Nephron progenitor cell (in vitro differentiated cells): ENCODE measurements at regions not wholly inside any gene's neighbourhood (a gene's known extent, or its start where the extent isn't known, plus 50 kb on each side); places are given as distances from the start of the nearest gene placed in this dataset.

Source experiments
- DNase-seq: peaks from one replicate; pipeline ENCODE4 v3.0.0; 2021
- H3K27ac Mint-ChIP-seq: 2 replicates; pipeline ENCODE4 v1.8.0; 2021; ENCODE audit warnings: mild to moderate bottlenecking, moderate library complexity, mixed read lengths
- H3K27me3 Mint-ChIP-seq: 2 replicates; pipeline ENCODE4 v1.8.0; 2021; ENCODE audit warnings: mild to moderate bottlenecking, low read depth, mixed read lengths; ENCODE audit not compliant: poor library complexity
- H3K36me3 Mint-ChIP-seq: 2 replicates; pipeline ENCODE4 v1.8.0; 2021; ENCODE audit warnings: low read depth, mixed read lengths
- H3K4me1 Mint-ChIP-seq: 2 replicates; pipeline ENCODE4 v1.8.0; 2021; ENCODE audit warnings: mixed read lengths
- H3K4me3 Mint-ChIP-seq: 2 replicates; pipeline ENCODE4 v1.8.0; 2021; ENCODE audit warnings: mild to moderate bottlenecking, moderate library complexity, mixed read lengths
- H3K9me3 Mint-ChIP-seq: 2 replicates; pipeline ENCODE4 v1.8.0; 2021; ENCODE audit warnings: mild to moderate bottlenecking, moderate library complexity, mixed read lengths
- TF ChIP-seq, protein P1 (sequence below): fragments of 200-600 bp; sonication (generic); IDR thresholded peaks from 2 replicates; pipeline ENCODE4 v1.5.0; 2021; ENCODE audit warnings: antibody characterized with exemption

DNA sequence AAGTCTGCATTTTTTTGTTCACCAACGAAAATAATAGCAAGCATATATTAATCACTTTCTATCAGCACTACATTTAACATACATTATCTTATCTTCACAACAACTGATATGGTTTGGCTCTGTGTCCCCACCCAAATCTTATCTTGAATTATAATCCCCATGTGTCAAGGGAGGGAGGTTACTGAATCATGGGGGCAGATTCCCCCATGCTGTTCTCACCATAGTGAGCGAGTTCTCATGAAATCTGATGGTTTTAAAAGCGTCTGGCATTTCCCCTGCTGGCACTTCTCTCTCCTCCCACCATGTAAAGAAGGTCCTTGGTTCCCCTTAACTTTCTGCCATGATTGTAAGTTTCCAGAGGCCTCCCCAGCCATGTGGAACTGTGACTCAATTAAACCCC, 235.7 kb upstream of the RXFP2 start:
- no peak overlapping the region for H3K27ac Mint-ChIP-seq
- peaks cover 9% of the 10 kb centered on the region for H3K36me3 Mint-ChIP-seq
- H3K4me1 Mint-ChIP-seq: no peaks in the 10 kb centered on the region
- no peak for DNase-seq
- no peak overlapping the region for H3K4me3 Mint-ChIP-seq
- H3K9me3 Mint-ChIP-seq: peaks cover 29% of the 10 kb centered on the region
- peaks cover 7% of the 10 kb centered on the region for H3K27me3 Mint-ChIP-seq
- TF ChIP-seq, protein P1, sequence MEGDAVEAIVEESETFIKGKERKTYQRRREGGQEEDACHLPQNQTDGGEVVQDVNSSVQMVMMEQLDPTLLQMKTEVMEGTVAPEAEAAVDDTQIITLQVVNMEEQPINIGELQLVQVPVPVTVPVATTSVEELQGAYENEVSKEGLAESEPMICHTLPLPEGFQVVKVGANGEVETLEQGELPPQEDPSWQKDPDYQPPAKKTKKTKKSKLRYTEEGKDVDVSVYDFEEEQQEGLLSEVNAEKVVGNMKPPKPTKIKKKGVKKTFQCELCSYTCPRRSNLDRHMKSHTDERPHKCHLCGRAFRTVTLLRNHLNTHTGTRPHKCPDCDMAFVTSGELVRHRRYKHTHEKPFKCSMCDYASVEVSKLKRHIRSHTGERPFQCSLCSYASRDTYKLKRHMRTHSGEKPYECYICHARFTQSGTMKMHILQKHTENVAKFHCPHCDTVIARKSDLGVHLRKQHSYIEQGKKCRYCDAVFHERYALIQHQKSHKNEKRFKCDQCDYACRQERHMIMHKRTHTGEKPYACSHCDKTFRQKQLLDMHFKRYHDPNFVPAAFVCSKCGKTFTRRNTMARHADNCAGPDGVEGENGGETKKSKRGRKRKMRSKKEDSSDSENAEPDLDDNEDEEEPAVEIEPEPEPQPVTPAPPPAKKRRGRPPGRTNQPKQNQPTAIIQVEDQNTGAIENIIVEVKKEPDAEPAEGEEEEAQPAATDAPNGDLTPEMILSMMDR: no peak

DNA sequence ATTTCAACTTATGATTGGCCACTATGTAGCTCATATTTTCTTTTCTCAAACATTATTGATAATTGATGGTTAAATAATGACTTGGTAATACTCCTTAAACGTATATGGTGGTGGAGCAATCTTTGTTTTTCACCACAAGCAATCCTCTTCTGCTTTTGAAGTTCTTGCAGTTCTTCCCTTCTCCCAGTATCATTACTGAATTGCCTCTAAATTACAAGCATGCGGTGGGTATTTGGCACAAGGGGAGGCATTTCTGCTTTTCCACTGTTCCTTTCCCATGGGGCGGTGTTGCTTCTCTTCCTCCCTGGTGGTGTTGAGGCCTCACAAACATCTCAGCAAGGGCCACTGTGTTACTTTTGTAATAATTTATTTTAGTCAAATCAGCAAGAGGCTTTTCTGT, 234.4 kb upstream of the RXFP2 start:
- Mint-ChIP-seq H3K4me3 (no peak overlapping the region), H3K27me3 (peaks cover 4% of the 10 kb centered on the region), H3K9me3 (peaks cover 16% of the 10 kb centered on the region), H3K27ac (no peak overlapping the region), H3K4me1 (no peaks in the 10 kb centered on the region), H3K36me3 (no peaks in the 10 kb centered on the region)
- TF ChIP-seq, protein P1: no peak
- no peak for DNase-seq

DNA sequence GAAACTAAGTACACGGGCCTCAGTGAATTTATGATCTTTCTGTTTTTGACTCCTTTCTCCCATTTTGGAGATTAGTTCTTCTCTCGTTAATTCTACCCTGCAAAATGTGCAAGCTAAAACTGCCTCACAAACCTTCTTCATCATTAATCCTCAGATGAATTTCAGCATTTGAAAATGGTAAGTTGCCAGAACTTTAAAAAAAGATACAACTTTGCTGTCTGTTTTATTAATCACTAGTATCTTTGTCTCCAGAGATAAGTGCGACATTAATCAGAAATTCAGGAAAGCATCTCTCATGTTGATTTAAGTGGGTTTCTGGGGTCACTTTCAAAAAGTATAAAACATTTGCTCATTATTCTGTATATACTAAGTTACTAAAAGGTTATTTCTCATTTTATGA, 227.0 kb upstream of the RXFP2 start:
- peaks cover 17% of the 10 kb centered on the region for H3K4me1 Mint-ChIP-seq
- peaks cover 8% of the 10 kb centered on the region for H3K27me3 Mint-ChIP-seq
- no peaks in the 10 kb centered on the region for H3K9me3 Mint-ChIP-seq
- no peak overlapping the region for H3K4me3 Mint-ChIP-seq
- DNase-seq: no peak
- no peaks in the 10 kb centered on the region for H3K36me3 Mint-ChIP-seq
- no peak overlapping the region for H3K27ac Mint-ChIP-seq
- TF ChIP-seq, protein P1: no peak

DNA sequence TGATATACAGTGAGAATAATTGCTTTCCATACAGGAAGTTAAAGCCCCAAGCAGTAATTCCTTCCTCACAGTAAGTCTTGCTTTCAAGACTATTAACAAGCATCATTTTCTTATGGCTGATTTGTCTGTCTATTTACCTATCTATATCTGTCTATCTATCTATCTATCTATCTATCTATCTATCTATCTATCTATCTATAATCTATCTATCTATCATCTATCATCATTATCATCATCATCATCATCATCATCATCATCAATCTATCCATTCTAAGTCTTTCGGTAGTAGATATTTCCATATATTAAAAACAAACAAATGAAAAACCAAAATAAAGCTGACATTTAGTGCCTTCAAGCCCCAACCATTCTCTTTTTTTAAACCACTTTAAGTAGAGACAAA, 224.4 kb upstream of the RXFP2 start:
- no peak overlapping the region for H3K4me3 Mint-ChIP-seq
- TF ChIP-seq, protein P1: no peak
- peaks cover 36% of the 10 kb centered on the region for H3K4me1 Mint-ChIP-seq
- H3K27ac Mint-ChIP-seq: no peak overlapping the region
- no peaks in the 10 kb centered on the region for H3K9me3 Mint-ChIP-seq
- H3K36me3 Mint-ChIP-seq: no peaks in the 10 kb centered on the region
- peaks cover 8% of the 10 kb centered on the region for H3K27me3 Mint-ChIP-seq
- DNase-seq: no peak

DNA sequence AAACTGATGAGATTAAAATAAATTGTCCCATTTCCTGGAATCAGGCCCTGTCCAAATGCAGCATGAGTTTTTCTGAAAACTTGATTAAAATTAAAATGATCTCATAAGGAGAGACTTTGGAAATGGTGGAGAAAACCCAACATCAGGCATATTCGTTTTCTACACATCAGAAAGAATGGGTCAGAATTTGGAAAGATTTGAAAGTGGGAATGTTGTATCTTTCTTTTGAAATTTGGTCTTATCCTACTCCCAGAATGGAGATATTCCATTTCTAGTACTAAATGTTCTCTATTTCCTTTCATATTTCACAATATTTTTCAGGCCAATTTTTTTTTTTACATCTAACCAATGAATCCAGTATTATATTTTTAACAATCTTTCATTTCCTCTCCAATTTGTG, 223.9 kb upstream of the RXFP2 start:
- H3K4me1 Mint-ChIP-seq: peaks cover 41% of the 10 kb centered on the region
- DNase-seq: no peak
- peaks cover 8% of the 10 kb centered on the region for H3K27me3 Mint-ChIP-seq
- no peak overlapping the region for H3K27ac Mint-ChIP-seq
- H3K4me3 Mint-ChIP-seq: no peak overlapping the region
- H3K36me3 Mint-ChIP-seq: no peaks in the 10 kb centered on the region
- no peaks in the 10 kb centered on the region for H3K9me3 Mint-ChIP-seq
- TF ChIP-seq, protein P1: no peak

DNA sequence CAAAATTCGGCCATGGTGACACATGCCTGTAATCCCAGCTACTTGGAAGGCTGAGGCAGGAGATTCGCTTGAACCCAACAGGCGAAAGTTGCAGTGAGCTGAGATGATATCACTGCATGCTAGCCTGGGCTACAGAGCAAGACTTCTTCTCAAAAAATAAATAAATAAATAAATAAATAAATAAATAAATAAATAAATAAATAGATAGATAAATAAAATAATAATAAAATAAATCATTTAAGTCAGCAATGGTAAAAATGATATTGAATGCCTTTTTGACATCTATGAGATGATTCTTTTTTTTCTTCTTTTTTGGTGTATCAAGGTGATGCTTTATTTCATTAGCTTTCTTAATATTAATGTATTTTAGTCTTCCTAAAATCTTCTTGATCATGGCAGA, 221.7 kb upstream of the RXFP2 start:
- Mint-ChIP-seq H3K27ac (no peak overlapping the region), H3K4me3 (no peak overlapping the region), H3K27me3 (peaks cover 4% of the 10 kb centered on the region), H3K36me3 (no peaks in the 10 kb centered on the region), H3K9me3 (no peaks in the 10 kb centered on the region), H3K4me1 (peaks cover 47% of the 10 kb centered on the region)
- DNase-seq: no peak
- TF ChIP-seq, protein P1: no peak
